GM18868 (cell line): ENCODE measurements at regions not wholly inside any gene's neighbourhood (a gene's known extent, or its start where the extent isn't known, plus 50 kb on each side); places are given as distances from the start of the nearest gene placed in this dataset.
"Not testable (repeated sequence)": the region's sequence is repeated elsewhere in the genome, so short reads cannot be mapped to it uniquely, and the experiment has no call there.

ENCODE experiments used
- ATAC-seq: cut with Tn5 transposase; IDR thresholded peaks from one replicate; pipeline ENCODE4 v1.9.1; 2021; ENCODE audit warnings: mild to moderate bottlenecking, moderate library complexity; ENCODE audit not compliant: unreplicated experiment

- ATAC-seq, result no peak
Measured at GRCh38 chr18:56445422-56445821, 193.0 kb downstream of the TXNL1 start.

- ATAC-seq, result no peak
Measured at GRCh38 chr18:56444201-56444600, 194.2 kb downstream of the TXNL1 start.

DNA sequence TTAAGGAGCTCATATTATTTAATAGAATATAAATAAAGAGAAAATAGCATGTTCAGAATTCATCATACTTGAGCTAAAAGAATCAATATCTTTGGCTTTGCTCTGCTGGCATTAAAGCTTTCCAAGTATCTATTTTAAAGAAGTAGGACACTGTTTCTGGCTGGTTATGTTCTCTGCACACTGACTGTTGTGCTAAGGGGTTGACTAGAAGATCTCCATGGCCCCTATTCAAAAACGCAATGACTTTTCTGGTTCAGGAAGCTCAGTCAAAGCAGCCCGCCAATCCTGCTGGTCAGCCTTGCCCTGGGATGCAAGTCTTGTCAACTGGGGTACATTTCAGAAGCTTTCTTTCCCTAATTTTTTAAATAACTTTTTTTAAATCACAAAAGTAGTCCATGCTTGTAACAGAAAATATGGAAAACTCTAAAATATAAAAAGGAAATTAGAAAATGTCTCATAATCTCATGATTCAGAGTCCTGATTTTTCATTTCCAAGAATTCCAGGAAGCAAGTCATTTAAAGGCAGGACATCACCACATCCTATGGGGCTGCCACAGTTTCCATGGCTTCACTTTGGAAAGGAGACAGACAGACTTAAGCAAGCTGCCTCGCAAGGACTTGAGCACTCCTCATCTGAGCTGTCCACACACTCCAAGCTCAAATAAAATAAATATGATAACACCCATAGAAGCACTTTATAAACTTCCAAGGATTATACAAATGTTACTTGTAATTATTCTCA, 195.1 kb downstream of the TXNL1 start:
- ATAC-seq, result no peak

DNA sequence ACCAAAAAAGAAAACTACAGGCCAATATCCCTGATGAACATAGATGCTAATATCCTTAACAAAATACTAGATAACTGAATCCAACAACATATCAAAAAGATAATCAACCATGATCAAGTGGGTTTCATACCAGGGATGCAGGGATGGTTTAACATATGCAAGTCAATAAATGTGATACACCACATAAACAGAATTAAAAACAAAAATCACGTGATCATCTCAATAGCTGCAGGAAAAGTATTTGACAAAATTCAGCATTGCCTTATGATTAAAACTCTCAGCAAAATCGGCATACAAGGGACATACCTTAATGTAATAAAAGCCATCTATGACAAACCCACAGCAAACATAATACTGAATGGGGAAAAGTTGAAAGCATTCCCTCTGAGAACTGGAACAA, 199.9 kb downstream of the TXNL1 start:
- not testable (repeated sequence) for ATAC-seq

DNA sequence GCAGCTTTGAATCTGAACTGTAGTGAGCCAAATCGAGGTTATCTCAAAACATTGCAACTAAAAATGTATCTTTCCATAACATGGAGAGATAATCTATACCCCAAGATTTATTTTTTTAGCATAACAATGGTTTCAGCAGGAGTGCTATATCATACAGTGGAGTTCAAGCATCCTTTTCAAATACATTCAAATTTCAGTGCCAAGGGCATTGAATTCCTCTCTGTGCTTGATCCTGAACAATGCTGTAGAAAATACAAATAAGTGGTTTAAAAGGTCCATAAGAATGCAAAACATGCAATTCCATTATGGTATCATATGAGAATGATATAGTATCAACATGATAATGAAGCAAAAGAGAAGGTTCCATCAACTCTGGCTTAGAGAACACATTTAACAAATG, 201.7 kb downstream of the TXNL1 start:
- ATAC-seq, result no peak

GRCh38 chr18:56433919-56434318, 204.5 kb downstream of the TXNL1 start:
- no peak for ATAC-seq

DNA sequence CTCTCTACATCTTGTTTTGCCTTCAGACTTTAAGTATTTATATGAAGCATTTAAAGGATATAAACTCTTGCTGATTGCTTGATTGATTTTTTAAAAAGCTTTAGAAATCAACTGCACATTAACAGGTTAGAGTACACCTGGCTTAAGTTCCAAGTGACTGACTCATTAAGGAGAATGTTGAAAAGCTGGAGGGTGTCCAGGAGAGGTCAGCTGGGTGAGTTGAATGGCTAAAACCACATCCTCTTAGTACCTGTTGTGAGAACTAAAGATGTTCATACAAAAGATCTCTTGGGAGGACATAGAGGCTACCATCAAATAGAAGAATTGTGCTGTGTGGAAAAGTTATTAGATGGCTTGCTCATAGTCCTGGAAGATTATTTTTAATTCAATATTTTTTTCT, 206.8 kb downstream of the TXNL1 start:
- no peak for ATAC-seq

- ATAC-seq, result no peak
Measured at GRCh38 chr18:56423626-56424025, 214.8 kb downstream of the TXNL1 start.

DNA sequence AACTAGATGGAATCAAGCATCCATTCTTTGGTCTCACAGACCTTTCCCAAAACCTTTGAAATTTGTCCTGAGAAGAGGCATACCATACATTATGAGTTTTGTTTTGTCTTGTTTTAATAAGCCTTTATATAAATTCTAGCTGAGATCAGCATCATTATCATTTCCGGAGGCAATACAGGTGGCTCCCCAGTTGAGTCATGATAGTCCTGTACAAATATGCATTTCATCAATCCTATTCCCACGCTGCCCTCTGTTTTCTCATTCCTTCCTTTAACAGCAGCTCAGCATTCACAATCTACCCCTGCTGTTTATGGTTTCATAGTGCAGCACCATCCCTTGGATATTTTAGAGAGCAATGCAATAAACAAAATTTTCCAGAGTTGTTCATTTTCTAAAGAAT, 216.7 kb downstream of the TXNL1 start:
- no peak for ATAC-seq

- ATAC-seq, result not testable (repeated sequence)
Measured at GRCh38 chr18:56420868-56421267, 217.5 kb downstream of the TXNL1 start.

DNA sequence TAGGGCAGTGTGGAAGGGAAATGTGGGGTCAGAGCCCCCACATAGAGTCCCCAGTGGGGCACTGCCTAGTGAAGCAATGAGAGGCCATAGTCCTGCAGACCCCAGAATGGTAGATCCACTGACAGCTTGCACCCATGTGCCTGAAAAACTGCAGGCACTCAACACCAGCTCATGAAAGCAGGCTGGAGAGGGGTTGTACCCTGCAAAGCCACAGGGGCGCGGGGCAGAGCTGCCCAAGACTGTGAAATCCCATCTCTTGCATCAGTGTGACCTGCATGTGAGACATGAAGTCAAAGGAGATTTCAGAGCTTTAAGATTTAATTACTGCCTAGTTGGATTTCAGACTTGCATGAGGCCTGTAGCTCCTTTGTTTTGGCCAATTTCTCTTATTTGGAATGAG, 224.0 kb downstream of the TXNL1 start:
- no peak for ATAC-seq

DNA sequence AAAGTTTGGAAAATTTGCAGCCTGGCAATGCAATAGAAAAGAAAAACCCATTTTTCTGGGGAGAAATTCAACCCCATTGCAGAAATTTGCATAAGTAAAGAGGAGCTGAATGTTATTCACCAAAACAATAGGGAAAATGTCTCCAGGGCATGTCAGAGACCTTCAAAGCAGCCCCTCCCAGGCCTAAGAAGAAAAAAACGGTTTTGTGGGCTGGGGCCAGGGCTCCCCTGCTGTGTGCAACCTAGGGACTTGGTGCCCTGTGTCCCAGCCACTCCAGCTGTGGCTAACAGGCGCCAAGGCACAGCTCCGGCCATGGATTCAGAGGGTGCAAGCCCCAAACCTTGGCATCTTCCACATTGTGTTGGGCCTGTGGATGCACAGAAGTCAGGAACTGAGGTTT, 224.5 kb downstream of the TXNL1 start:
- no peak for ATAC-seq

- no peak for ATAC-seq
Measured at GRCh38 chr18:56412951-56413350, 225.4 kb downstream of the TXNL1 start.

- ATAC-seq, result no peak
Measured at GRCh38 chr18:56409736-56410135, 228.7 kb downstream of the TXNL1 start.

- no peak for ATAC-seq
Measured at GRCh38 chr18:56407646-56408180, 230.7 kb downstream of the TXNL1 start.

DNA sequence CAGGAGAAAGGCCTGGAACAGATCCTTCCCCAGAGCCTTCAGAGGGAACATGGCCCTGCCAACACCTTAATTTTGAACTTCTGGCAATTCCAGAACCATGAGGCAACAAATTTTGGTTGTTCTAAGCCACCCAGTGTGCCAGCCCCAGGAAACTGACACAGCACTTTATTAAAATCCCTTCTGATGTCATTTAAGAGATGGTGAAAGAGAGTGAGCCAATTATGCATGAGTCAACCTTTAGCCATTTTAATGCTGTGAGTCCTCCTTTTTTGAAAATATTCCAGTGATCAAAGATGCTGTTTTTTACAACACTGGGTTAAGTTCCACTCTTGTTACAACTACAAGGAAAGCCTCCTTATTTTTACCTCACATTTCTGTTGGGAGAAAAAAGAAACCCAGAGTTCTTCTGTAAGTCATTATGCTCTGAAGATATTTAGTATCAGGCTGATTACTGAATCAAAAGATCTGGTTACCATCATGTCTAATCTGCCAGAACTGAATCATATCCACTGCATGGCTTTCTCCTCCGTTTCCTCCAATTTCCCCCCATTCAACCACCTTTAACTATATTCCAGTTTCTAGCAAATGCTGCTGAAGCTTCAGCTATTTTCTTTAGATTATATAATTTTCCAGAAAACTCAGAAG, 235.4 kb downstream of the TXNL1 start:
- ATAC-seq, result no peak

DNA sequence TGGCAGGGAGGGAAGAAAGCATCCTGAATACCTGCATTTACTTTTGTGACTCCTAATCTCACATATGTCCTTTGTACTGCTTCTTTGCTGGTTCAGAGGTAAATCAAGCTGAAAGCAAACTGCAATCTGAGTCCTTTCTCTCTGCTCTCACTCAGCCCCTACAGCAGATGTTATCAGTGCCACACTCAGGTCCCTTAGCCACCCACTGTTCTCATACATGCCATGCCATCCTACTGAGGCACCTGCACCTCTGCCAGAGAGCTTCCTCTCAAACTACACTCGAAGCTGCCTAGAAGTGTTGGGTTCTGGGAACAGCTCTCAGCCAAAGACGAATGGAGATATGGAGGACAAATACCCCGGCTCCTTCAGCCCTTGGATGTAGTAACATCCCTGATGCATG, 244.5 kb downstream of the TXNL1 start:
- no peak for ATAC-seq

- ATAC-seq, result no peak
Measured at GRCh38 chr18:56391931-56392590, 246.3 kb downstream of the TXNL1 start.

DNA sequence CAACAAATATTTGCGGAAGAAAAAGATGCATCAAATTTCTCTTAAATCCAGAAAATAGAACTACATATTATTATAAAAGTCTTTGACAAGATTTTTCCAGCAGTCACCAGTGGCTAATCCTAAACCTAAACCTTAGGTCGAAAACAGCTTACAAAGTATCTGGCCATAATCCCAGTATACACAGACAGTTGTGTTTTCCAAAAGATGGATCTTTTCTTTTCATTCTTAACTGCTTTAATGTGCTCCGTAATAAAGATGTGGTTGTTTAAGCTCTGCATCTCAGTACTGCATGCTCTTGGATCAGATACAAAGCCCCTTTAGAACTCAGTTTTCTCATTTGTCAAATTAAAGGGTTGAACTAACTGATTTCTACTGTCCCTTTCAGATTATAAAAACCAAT, 247.8 kb downstream of the TXNL1 start:
- ATAC-seq, result no peak

DNA sequence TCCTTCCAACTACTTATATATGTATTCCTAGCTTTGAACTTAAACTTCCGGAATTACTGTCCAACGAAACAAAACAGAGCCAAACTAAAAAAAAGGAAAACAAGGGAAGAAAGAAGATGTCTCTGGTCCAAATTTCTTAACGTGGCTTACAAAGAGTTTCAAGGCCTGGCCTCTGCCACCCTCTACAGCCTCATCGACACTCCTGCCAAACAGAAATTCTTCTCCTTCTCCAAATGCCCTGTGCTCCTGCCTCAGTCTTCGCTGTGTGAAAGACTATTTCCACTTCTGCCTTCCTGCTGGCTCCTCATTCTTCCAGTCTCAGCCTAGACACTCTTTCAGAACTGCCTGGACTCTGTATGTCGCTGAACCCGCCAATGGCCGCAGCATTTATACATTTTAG, 249.2 kb downstream of the TXNL1 start:
- no peak for ATAC-seq

- no peak for ATAC-seq
Measured at GRCh38 chr18:56388571-56388970, 249.8 kb downstream of the TXNL1 start.

DNA sequence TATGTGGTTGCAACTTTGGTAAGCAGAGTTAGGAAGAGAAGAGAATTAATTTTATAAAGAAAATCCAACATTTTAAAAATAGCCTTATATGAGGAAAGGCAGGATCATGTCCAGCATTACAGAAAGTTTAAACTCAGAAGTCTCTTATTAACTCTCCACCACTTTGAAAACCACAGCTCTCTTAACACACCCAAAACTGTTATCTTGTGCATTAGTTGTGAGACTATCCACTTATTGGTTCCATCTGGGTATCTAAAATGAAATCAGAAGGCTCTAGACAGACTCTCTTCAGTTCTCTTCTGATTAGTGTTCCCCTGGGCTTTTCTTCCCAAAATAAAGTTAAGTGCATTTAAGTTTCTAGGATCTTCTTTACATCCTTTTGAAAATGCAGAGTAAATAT, 251.5 kb downstream of the TXNL1 start:
- ATAC-seq, result no peak
